Esophagus muscularis mucosa (tissue), 4 donors: ENCODE measurements at regions not wholly inside any gene's neighbourhood (a gene's known extent, or its start where the extent isn't known, plus 50 kb on each side); places are given as distances from the start of the nearest gene placed in this dataset.

ENCODE experiments used
- EP300 ChIP-seq: sonication (generic); formaldehyde crosslinking; IDR thresholded peaks from one replicate; pipeline ENCODE4 v1.6.1; 2017; ENCODE audit warnings: antibody characterized with exemption
- POLR2AphosphoS5 ChIP-seq, 2 donors: sonication (generic); formaldehyde crosslinking; IDR thresholded peaks; one replicate each; pipeline ENCODE4 v1.6.1; 2017; ENCODE audit warnings: antibody characterized with exemption in 2 of 2
- TF ChIP-seq, protein P1 (sequence below), 3 experiments: fragments of 200-600 bp in 2 of 3; fragments of 450-650 bp in 1 of 3; sonication (generic) in 2 of 3; IDR thresholded peaks; one replicate each; pipeline ENCODE4 v1.5.1; 2017 to 2019; ENCODE audit warnings: antibody characterized with exemption in 3 of 3, mild to moderate bottlenecking in 2 of 3, moderate library complexity in 1 of 3

DNA sequence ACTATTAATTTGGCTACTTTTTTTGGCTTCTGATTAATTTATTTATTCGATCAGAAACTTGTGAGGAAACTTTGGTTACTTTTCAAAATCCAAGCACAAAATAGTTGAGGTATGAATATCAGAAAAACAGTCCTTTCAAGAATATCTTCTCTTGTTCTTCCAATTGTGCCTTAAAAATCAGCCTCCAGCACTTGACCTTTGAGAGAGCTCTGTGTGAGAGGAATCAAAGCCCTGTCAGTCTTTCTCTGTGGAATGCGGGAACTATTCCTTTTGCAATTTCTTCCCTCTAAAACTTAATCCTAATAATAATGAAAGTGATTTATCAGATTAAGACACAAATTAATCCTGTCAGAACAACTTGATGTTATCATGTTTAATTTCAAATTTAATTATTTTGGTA, 185.9 kb downstream of the ABHD5 start:
- TF ChIP-seq, protein P1, sequence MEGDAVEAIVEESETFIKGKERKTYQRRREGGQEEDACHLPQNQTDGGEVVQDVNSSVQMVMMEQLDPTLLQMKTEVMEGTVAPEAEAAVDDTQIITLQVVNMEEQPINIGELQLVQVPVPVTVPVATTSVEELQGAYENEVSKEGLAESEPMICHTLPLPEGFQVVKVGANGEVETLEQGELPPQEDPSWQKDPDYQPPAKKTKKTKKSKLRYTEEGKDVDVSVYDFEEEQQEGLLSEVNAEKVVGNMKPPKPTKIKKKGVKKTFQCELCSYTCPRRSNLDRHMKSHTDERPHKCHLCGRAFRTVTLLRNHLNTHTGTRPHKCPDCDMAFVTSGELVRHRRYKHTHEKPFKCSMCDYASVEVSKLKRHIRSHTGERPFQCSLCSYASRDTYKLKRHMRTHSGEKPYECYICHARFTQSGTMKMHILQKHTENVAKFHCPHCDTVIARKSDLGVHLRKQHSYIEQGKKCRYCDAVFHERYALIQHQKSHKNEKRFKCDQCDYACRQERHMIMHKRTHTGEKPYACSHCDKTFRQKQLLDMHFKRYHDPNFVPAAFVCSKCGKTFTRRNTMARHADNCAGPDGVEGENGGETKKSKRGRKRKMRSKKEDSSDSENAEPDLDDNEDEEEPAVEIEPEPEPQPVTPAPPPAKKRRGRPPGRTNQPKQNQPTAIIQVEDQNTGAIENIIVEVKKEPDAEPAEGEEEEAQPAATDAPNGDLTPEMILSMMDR (IDR thresholded peaks at IDR 0.05) = no peak
- no peak for TF ChIP-seq EP300
- no peak for TF ChIP-seq POLR2AphosphoS5 (IDR thresholded peaks at IDR 0.05)
